GM12891 (cell line): ENCODE measurements at regions not wholly inside any gene's neighbourhood (a gene's known extent, or its start where the extent isn't known, plus 50 kb on each side); places are given as distances from the start of the nearest gene placed in this dataset.

Experiments used
- PAX5 ChIP-seq: IDR thresholded peaks from 2 replicates; pipeline ENCODE4 v1.6.1; 2011; ENCODE audit warnings: low read length, moderate library complexity, mild to moderate bottlenecking; ENCODE audit not compliant: insufficient read depth, severe bottlenecking
- POLR2A ChIP-seq: IDR thresholded peaks from 2 replicates; pipeline ENCODE4 v1.6.1; 2011; ENCODE audit warnings: low read depth, low read length, control low read depth
- POLR2AphosphoS5 ChIP-seq: IDR thresholded peaks from 2 replicates; pipeline ENCODE4 v1.6.1; 2011; ENCODE audit warnings: low read depth, low read length, control low read depth
- POU2F2 ChIP-seq: IDR thresholded peaks from 2 replicates; pipeline ENCODE4 v1.6.1; 2011; ENCODE audit warnings: low read depth, mild to moderate bottlenecking, control low read depth, low read length, moderate library complexity
- SPI1 ChIP-seq: IDR thresholded peaks from 2 replicates; pipeline ENCODE4 v1.6.1; 2011; ENCODE audit warnings: low read depth, low read length, control low read depth
- TAF1 ChIP-seq: IDR thresholded peaks from 2 replicates; pipeline ENCODE4 v1.6.1; 2011; ENCODE audit warnings: low read depth, low read length, control low read depth

GRCh38 chr16:77663711-77664110, 58.6 kb upstream of the NUDT7 start:
- TF ChIP-seq POLR2AphosphoS5 = no peak
- TF ChIP-seq POLR2A = no peak
- no peak for TF ChIP-seq TAF1
- TF ChIP-seq SPI1 = no peak
- TF ChIP-seq PAX5 = no peak
- no peak for TF ChIP-seq POU2F2
